ENCODE measurements at regions not wholly inside any gene's neighbourhood (a gene's known extent, or its start where the extent isn't known, plus 50 kb on each side); places are given as distances from the start of the nearest gene placed in this dataset.

DNA sequence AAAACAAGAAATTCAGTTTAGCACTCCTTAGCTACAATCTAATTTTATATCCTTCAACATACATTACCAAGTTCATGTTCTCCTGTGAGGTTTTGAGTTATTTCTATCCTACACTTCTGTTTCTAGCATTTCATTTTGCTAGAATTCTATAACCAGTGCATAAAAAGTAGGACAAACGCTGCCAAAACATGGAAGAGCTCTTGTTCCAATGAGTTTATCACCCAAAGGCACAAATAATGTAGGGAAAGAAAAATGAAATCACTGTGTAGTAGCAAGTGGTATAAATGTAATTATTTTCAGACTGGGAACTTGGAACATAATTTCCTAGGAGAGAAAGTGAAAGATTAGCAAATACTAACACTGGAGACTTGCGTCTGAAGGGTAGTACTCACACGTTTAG is 413.3 kb upstream of the NRSN1 start:
- DNase-seq (ENCODE audit: low read depth): no peak
- H3K4me3 ChIP-seq (ENCODE audit: low read depth, low read length): no peak overlapping the region
- no peak for FAIRE-seq
- TF ChIP-seq CTCF (IDR thresholded peaks at IDR 0.05; ENCODE audit: insufficient read depth, low read length, severe bottlenecking): no peak
- no peaks in the 10 kb centered on the region for H3K36me3 ChIP-seq (ENCODE audit: control insufficient read depth, insufficient read depth, low read length)
- no peaks in the 10 kb centered on the region for H3K27me3 ChIP-seq (ENCODE audit: control insufficient read depth, insufficient read depth, low read length)

DNA sequence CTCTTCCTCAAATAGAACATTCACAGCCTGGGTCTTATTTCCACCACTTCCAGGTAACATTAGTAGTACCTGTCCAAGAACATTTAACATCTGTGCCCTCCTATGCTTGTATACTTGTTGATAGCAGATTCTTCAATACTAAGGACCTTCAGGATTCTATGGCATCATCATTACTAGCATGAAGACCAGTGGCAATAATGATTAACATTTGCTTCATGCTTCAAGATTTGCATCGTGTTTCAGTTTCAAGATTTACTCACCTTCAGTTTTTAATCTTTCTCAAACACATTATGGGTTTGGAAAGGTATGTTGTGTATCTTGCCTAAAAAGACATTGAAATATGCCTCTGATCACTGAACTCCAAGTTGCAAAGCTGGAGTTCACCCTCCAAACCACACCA is 412.8 kb upstream of the NRSN1 start:
- no peak for TF ChIP-seq CTCF (IDR thresholded peaks at IDR 0.05; ENCODE audit: insufficient read depth, low read length, severe bottlenecking)
- DNase-seq (ENCODE audit: low read depth) (no peak), FAIRE-seq (no peak)
- H3K27me3 ChIP-seq (ENCODE audit: control insufficient read depth, insufficient read depth, low read length): no peaks in the 10 kb centered on the region
- no peak overlapping the region for H3K4me3 ChIP-seq (ENCODE audit: low read depth, low read length)
- no peaks in the 10 kb centered on the region for H3K36me3 ChIP-seq (ENCODE audit: control insufficient read depth, insufficient read depth, low read length)

- DNase-seq (ENCODE audit: low read depth) (no peak), FAIRE-seq (no peak)
- Histone ChIP-seq H3K27me3 (ENCODE audit: control insufficient read depth, insufficient read depth, low read length) (no peaks in the 10 kb centered on the region), H3K4me3 (ENCODE audit: low read depth, low read length) (no peak overlapping the region), H3K36me3 (ENCODE audit: control insufficient read depth, insufficient read depth, low read length) (no peaks in the 10 kb centered on the region)
- TF ChIP-seq CTCF (IDR thresholded peaks at IDR 0.05; ENCODE audit: insufficient read depth, low read length, severe bottlenecking): no peak
These were observed 397.3 kb upstream of the NRSN1 start for GRCh38 chr6:23728707-23729106.

GRCh38 chr6:23731609-23732008 is 394.4 kb upstream of the NRSN1 start:
- Histone ChIP-seq H3K27me3 (ENCODE audit: control insufficient read depth, insufficient read depth, low read length) (no peaks in the 10 kb centered on the region), H3K36me3 (ENCODE audit: control insufficient read depth, insufficient read depth, low read length) (no peaks in the 10 kb centered on the region), H3K4me3 (ENCODE audit: low read depth, low read length) (no peak overlapping the region)
- no peak for DNase-seq (ENCODE audit: low read depth)
- TF ChIP-seq CTCF (IDR thresholded peaks at IDR 0.05; ENCODE audit: insufficient read depth, low read length, severe bottlenecking): no peak
- FAIRE-seq: no peak

- FAIRE-seq: no peak
- Histone ChIP-seq H3K4me3 (ENCODE audit: low read depth, low read length) (no peak overlapping the region), H3K36me3 (ENCODE audit: control insufficient read depth, insufficient read depth, low read length) (no peaks in the 10 kb centered on the region), H3K27me3 (ENCODE audit: control insufficient read depth, insufficient read depth, low read length) (no peaks in the 10 kb centered on the region)
- DNase-seq (ENCODE audit: low read depth): no peak
- TF ChIP-seq CTCF (IDR thresholded peaks at IDR 0.05; ENCODE audit: insufficient read depth, low read length, severe bottlenecking): no peak
These were observed 393.5 kb upstream of the NRSN1 start for GRCh38 chr6:23732521-23732920.

DNA sequence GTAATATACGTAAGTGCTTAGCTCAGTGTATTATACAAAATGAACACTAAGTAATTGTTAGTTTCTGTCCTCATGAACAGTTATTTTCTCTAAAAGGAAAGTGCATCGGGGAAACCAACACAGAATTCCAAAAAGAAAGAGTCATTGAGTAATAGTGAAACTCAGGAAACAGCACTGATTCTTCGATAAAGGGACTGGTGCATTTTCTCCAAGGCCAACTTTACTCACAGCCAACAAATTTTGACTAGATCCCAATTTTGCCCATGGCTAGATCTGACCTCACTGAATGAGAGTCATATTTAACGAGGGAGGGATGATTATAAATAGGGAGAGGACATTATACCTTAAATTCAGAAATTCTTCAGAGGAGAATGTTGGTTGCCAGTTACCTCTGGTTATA is 390.9 kb upstream of the NRSN1 start:
- TF ChIP-seq CTCF (IDR thresholded peaks at IDR 0.05; ENCODE audit: insufficient read depth, low read length, severe bottlenecking): no peak
- no peaks in the 10 kb centered on the region for H3K36me3 ChIP-seq (ENCODE audit: control insufficient read depth, insufficient read depth, low read length)
- DNase-seq (ENCODE audit: low read depth): no peak
- no peak for FAIRE-seq
- no peak overlapping the region for H3K4me3 ChIP-seq (ENCODE audit: low read depth, low read length)
- no peaks in the 10 kb centered on the region for H3K27me3 ChIP-seq (ENCODE audit: control insufficient read depth, insufficient read depth, low read length)

All from bronchial epithelial cell (primary cell).